ENCODE measurements at regions not wholly inside any gene's neighbourhood (a gene's known extent, or its start where the extent isn't known, plus 50 kb on each side); places are given as distances from the start of the nearest gene placed in this dataset.
"Not testable (repeated sequence)": the region's sequence is repeated elsewhere in the genome, so short reads cannot be mapped to it uniquely, and the experiment has no call there.

- not testable (repeated sequence) for FAIRE-seq; DNase-seq (ENCODE audit: insufficient read length, low spot score)
Measured at GRCh38 chr15:20045165-20045564, 496.4 kb downstream of the GOLGA6L6 start.

- DNase-seq (ENCODE audit: insufficient read length, low spot score); FAIRE-seq: not testable (repeated sequence)
Measured at GRCh38 chr15:20040691-20041090, 500.9 kb downstream of the GOLGA6L6 start.

- not testable (repeated sequence) for DNase-seq (ENCODE audit: insufficient read length, low spot score); FAIRE-seq
Measured at GRCh38 chr15:20025040-20025439, 516.6 kb downstream of the GOLGA6L6 start.

GRCh38 chr15:20022349-20022748 lies 519.3 kb downstream of the GOLGA6L6 start:
- not testable (repeated sequence) for FAIRE-seq; DNase-seq (ENCODE audit: insufficient read length, low spot score)

- FAIRE-seq; DNase-seq (ENCODE audit: insufficient read length, low spot score): not testable (repeated sequence)
Measured at GRCh38 chr15:20021351-20021750, 520.2 kb downstream of the GOLGA6L6 start.

- not testable (repeated sequence) for DNase-seq (ENCODE audit: insufficient read length, low spot score); FAIRE-seq
Measured at GRCh38 chr15:20020588-20020987, 521.0 kb downstream of the GOLGA6L6 start.

GRCh38 chr15:20019758-20020157 lies 521.8 kb downstream of the GOLGA6L6 start:
- not testable (repeated sequence) for FAIRE-seq

GRCh38 chr15:20017581-20017980 lies 524.0 kb downstream of the GOLGA6L6 start:
- FAIRE-seq; DNase-seq (ENCODE audit: insufficient read length, low spot score): not testable (repeated sequence)

More at GRCh38 chr15:20019758-20020157, 521.8 kb downstream of the GOLGA6L6 start:
- DNase-seq (ENCODE audit: insufficient read length, low spot score) = not testable (repeated sequence)

- DNase-seq (ENCODE audit: insufficient read length, low spot score); FAIRE-seq: not testable (repeated sequence)
Measured at GRCh38 chr15:20016941-20017340, 524.7 kb downstream of the GOLGA6L6 start.

- not testable (repeated sequence) for FAIRE-seq; DNase-seq (ENCODE audit: insufficient read length, low spot score)
Measured at GRCh38 chr15:20012837-20013236, 528.8 kb downstream of the GOLGA6L6 start.

- FAIRE-seq; DNase-seq (ENCODE audit: insufficient read length, low spot score): not testable (repeated sequence)
Measured at GRCh38 chr15:20010759-20011158, 530.8 kb downstream of the GOLGA6L6 start.

GRCh38 chr15:20009619-20010018 lies 532.0 kb downstream of the GOLGA6L6 start:
- not testable (repeated sequence) for FAIRE-seq; DNase-seq (ENCODE audit: insufficient read length, low spot score)

- FAIRE-seq = not testable (repeated sequence)
Measured at GRCh38 chr15:20007338-20007737, 534.3 kb downstream of the GOLGA6L6 start.

GRCh38 chr15:20003471-20003870 lies 538.1 kb downstream of the GOLGA6L6 start:
- FAIRE-seq; DNase-seq (ENCODE audit: insufficient read length, low spot score): not testable (repeated sequence)

More at GRCh38 chr15:20007338-20007737, 534.3 kb downstream of the GOLGA6L6 start:
- DNase-seq (ENCODE audit: insufficient read length, low spot score) = not testable (repeated sequence)

- not testable (repeated sequence) for FAIRE-seq; DNase-seq (ENCODE audit: insufficient read length, low spot score)
Measured at GRCh38 chr15:20002560-20002959, 539.0 kb downstream of the GOLGA6L6 start.

- not testable (repeated sequence) for DNase-seq (ENCODE audit: insufficient read length, low spot score); FAIRE-seq
Measured at GRCh38 chr15:19996574-19997194, 544.9 kb downstream of the GOLGA6L6 start.

GRCh38 chr15:19995296-19995695 lies 546.3 kb downstream of the GOLGA6L6 start:
- not testable (repeated sequence) for DNase-seq (ENCODE audit: insufficient read length, low spot score); FAIRE-seq

- DNase-seq (ENCODE audit: insufficient read length, low spot score) (no peak), FAIRE-seq (no peak)
Measured at GRCh38 chr15:19992428-19992827, 549.2 kb downstream of the GOLGA6L6 start.

- no peak for DNase-seq (ENCODE audit: insufficient read length, low spot score)
- FAIRE-seq = no peak
Measured at GRCh38 chr15:19988094-19988660, 553.4 kb downstream of the GOLGA6L6 start.

GRCh38 chr15:19987389-19988048 lies 554.1 kb downstream of the GOLGA6L6 start:
- DNase-seq (ENCODE audit: insufficient read length, low spot score) (no peak), FAIRE-seq (no peak)

- DNase-seq (ENCODE audit: insufficient read length, low spot score) = no peak
- no peak for FAIRE-seq
Measured at GRCh38 chr15:19984101-19984500, 557.5 kb downstream of the GOLGA6L6 start.
